GM21526 (cell line): ENCODE measurements at regions not wholly inside any gene's neighbourhood (a gene's known extent, or its start where the extent isn't known, plus 50 kb on each side); places are given as distances from the start of the nearest gene placed in this dataset.

Experiments used
- ATAC-seq: cut with Tn5 transposase; IDR thresholded peaks from one replicate; pipeline ENCODE4 v1.9.1; 2021; ENCODE audit warnings: moderate library complexity; ENCODE audit not compliant: unreplicated experiment, low FRiP score

DNA sequence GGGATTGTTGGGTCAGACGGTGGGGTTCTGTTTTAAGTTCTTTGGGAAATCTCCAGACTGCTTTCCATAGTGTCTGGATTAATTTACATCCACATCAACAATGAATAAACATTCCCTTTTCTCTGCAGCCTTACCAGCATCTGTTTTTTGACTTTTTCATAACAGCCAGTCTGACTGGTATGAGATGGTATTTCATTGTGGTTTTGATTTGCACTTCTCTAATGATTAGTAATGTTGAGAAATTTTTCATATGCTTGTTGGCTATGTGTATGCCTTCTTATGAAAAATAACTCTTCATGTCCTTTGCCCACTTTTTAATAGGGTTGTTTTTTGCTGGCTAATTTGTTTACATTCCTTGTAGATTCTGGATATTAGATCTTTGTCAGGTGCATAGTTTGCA is 140.8 kb upstream of the CNTN1 start:
- ATAC-seq: no peak

GRCh38 chr12:40552868-40553267 is 139.4 kb upstream of the CNTN1 start:
- no peak for ATAC-seq

DNA sequence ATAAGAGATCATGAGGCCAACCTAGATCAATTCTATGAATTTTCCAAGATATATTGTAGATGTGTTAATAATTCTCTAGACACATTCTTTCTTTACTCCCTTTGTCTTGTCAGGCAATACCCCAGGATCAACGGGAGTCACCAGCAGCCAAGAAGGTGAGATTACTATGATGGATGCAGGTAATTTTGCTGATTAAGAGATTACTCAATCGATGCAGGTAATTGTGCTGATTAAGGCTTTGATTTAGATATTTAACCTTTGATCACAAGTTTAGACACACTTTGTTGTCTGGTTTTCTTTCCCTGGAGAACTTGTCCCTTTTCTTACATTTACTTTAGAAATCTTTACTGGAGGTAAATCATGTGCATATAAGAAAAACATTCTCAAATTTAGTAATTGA is 134.3 kb upstream of the CNTN1 start:
- no peak for ATAC-seq

- peak; percentile 57 for ATAC-seq
Observed at GRCh38 chr12:40559865-40560264, 132.4 kb upstream of the CNTN1 start.

DNA sequence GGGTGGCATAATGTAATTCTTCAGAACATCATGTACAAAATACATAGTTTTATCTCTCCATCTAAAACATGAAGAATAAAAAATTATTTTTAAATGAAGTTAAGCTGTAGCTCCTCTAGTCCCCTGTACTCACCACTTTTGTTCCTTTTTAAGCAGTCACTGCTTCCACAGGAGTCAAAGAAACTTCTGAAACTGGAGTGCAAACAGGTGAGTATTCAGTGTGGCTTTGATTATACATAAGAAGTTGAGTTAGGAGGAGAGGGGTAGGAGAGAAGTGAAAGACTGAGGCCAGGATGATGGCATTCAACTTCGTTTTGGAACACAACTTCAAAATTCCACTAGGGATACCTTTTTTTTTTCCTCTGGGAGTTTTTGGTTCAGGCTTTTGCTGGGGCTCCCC is 131.4 kb upstream of the CNTN1 start:
- ATAC-seq: peak; percentile 44

GRCh38 chr12:40561395-40561966 is 130.8 kb upstream of the CNTN1 start:
- ATAC-seq: peak; percentile 48

- ATAC-seq: no peak
Observed at GRCh38 chr12:40565029-40565633, 127.1 kb upstream of the CNTN1 start.

GRCh38 chr12:40566271-40566670 is 126.0 kb upstream of the CNTN1 start:
- ATAC-seq: no peak

DNA sequence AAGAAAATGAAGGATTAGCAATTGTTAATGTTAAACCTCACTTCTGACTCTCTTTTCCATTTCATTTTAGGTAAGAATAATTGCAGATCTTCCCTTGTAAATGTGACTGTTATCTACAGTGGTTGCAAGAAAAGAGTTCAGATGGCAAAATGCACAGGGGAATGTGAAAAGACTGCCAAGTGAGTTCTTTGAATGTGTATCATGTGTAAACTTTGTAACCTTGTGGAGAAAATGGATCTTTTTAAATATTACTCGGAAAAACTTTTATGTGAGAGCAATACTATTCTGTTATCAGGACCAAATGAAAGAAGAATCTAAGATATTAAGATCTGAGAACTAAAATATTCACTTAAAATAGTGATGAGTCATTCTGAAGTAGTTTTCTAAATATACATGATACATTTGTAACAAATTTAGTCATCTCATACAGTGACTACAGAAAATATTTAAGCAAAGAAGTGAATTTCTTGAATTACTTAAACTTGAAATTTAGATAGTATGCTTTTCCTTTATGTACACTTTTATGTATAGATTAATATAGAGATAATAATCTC is 122.5 kb upstream of the CNTN1 start:
- ATAC-seq: no peak

DNA sequence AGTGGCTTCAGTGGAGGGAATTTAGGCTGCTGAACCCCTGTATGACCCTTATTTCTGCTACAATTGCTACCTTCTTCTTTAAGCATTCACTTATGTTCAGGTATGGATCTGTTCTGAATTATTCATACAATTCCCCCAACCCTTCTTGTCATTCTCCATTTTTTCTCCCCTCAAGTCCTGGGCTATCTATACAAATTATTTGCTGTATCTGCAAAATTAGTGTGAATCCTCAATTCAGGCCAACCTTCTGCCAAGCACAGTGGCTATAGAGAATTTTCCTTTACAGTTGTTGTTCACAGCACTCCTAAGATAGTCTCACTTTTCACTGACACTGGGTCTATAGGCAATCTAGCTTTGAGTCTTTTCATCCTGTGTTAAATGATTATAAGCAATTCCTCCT is 119.2 kb upstream of the CNTN1 start:
- no peak for ATAC-seq

- no peak for ATAC-seq
Observed at GRCh38 chr12:40575987-40576386, 116.3 kb upstream of the CNTN1 start.

- ATAC-seq: no peak
Observed at GRCh38 chr12:40577834-40578233, 114.4 kb upstream of the CNTN1 start.

GRCh38 chr12:40579687-40580086 is 112.6 kb upstream of the CNTN1 start:
- no peak for ATAC-seq

- ATAC-seq: no peak
Observed at GRCh38 chr12:40580346-40580745, 111.9 kb upstream of the CNTN1 start.

DNA sequence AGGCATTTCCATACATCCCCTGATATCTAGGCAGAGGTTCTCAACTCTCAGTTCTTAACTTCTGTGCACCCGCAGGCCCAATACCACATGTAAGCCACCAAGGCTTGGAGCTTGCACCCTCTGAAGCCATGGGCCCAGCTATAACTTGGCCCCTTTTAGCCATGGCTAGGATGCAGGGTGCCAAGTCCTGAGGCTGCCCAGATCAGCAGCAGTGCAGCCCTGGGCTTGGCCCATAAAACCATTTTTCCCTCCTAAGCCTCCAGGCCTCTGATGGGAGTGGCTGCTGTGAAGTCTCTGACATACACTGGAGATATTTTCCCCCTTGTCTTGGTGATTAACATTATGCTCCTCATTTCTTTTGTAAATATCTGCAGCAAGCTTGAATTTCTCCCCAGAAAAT is 110.3 kb upstream of the CNTN1 start:
- no peak for ATAC-seq

- no peak for ATAC-seq
Observed at GRCh38 chr12:40583743-40584142, 108.5 kb upstream of the CNTN1 start.

GRCh38 chr12:40584763-40585162 is 107.5 kb upstream of the CNTN1 start:
- no peak for ATAC-seq

- ATAC-seq: no peak
Observed at GRCh38 chr12:40586823-40587222, 105.4 kb upstream of the CNTN1 start.

- ATAC-seq: no peak
Observed at GRCh38 chr12:40587421-40587820, 104.8 kb upstream of the CNTN1 start.

- no peak for ATAC-seq
Observed at GRCh38 chr12:40587970-40588369, 104.3 kb upstream of the CNTN1 start.

- ATAC-seq: peak; percentile 82
Observed at GRCh38 chr12:40597133-40597532, 95.1 kb upstream of the CNTN1 start.

GRCh38 chr12:40598073-40598472 is 94.2 kb upstream of the CNTN1 start:
- no peak for ATAC-seq
